HG03342 (cell line): ENCODE measurements at regions not wholly inside any gene's neighbourhood (a gene's known extent, or its start where the extent isn't known, plus 50 kb on each side); places are given as distances from the start of the nearest gene placed in this dataset.
A peak's percentile ranks its signal among the peaks of the same experiment; 100 is the strongest.
"Not testable (repeated sequence)": the region's sequence is repeated elsewhere in the genome, so short reads cannot be mapped to it uniquely, and the experiment has no call there.

Experiments used
- ATAC-seq: cut with Tn5 transposase; IDR thresholded peaks from one replicate; pipeline ENCODE4 v1.9.1; 2021; ENCODE audit warnings: mild to moderate bottlenecking, moderate library complexity; ENCODE audit not compliant: unreplicated experiment

- ATAC-seq, result no peak
Observed at GRCh38 chr10:7070950-7071349, 339.9 kb downstream of the SFMBT2 start.

- ATAC-seq, result no peak
Observed at GRCh38 chr10:7069706-7070105, 341.1 kb downstream of the SFMBT2 start.

DNA sequence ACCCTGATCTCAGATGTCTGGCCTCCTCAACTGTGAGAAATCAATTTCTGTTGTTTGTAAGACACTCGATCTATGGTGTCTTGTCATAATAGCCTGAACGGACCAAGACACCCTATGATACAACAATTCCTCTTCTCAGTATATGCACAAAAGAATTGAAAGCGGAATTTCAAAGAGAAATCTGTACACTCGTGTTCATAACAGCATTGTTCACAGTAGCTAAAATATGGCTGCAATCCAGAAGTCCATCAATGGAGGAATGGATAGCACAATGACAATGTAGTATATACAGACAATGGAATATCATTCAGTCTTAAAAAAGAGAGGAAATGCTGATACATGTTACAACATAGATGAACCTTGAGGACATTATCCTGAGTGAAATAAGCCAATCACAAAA is 354.6 kb downstream of the SFMBT2 start:
- no peak for ATAC-seq

- no peak for ATAC-seq
Observed at GRCh38 chr10:7054915-7055314, 355.9 kb downstream of the SFMBT2 start.

GRCh38 chr10:7053195-7053594 is 357.6 kb downstream of the SFMBT2 start:
- ATAC-seq, result no peak

DNA sequence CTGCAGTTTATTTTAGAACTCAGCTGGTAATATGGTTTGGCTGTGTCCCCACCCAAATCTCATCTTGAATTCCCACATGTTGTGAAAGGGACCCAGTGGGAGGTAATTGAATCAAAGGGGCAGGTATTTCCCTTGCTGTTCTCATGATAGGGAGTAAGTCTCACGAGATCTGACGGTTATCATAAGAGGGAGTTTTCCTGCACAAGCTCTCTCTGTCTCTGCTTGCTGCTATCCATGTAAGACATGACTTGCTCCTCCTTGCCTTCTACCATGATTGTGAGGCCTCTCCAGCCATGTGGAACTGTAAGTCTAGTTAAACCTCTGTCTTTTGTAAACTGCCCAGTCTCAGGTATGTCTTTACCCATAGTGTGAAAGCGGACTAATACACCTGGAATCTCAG is 360.8 kb downstream of the SFMBT2 start:
- not testable (repeated sequence) for ATAC-seq

GRCh38 chr10:7048061-7048460 is 362.8 kb downstream of the SFMBT2 start:
- ATAC-seq, result no peak

DNA sequence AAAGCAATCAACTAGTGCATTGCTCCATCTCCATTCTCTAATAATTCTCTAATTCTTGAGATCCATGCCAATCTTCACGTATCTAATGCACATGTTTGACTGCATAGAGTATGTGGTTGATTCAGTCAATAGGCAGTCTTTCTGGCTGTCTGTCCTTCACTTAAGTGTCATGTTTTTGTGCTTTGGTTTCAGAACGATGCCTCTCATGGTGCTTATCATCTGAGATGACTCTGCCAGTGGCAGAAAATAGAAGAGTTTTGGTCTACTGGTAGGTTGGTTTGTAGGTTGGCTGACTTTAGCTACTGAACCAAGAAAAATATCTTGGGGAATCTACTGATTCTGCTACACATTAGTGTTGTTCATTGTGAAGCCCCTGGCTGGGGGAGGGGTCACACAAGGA is 364.2 kb downstream of the SFMBT2 start:
- peak; percentile 79 for ATAC-seq

DNA sequence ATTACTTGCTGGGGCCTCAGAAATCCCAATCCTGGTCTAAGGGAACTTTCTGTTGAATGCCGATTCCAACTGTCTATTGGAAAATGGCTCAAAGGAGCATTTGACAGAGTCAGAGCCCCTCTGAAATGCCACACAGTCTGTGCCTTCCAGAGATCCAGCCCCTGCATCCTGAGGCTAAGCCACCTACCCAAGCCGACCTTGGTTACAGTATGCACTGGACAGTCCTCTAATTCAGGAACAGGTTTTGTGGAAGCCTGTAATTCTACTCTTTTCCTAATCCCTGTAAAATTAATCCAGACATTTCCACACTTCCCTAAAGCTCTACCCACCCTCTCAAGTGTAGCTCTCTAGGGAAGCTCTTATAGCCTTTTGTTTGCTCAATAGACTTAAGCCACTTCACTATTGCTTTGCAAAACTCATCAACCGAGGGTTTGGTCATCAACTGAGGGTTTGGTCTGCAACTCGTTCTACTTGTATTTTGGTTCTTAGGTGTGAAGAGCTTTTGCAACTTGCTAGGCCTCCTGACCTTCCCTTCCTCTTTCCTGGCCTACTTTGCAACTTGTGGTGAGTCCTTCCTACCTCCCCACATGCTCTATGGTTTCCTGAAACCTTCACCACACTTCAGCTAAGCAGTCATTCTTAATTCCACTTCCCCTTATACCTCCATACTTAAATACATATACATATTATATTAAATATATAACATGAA is 364.8 kb downstream of the SFMBT2 start:
- peak; percentile 67 for ATAC-seq

- ATAC-seq, result no peak
Observed at GRCh38 chr10:7043055-7043653, 367.7 kb downstream of the SFMBT2 start.

DNA sequence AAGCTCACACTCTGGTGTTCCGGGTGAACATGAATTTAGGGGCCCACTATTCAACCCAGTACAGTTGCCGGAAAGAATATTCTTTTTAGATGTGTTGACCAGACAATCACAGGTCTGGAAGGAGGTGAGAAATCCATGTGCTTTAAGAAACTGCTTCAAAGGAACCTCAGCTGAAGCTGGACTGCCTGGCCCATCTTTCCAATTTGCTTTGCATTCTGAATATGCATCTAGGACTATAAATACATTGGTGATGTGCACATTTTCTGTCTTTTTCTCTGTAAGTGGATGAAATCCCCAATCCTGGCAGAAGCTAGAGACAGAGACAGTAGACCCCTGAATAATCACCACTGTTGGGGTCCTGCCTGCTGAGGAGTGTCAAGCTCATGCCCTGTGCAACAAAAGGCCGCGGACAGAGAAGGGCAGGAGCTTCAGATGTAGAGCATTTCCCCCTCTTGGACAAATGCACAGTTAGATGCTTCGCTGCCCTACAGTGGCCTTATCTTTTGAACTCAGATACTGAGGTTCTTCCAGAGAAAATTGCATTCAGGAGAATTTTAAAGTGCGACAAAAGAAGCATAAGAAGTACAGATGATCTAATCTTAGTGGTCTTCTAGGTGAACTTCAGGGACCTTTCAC is 368.3 kb downstream of the SFMBT2 start:
- ATAC-seq, result no peak

DNA sequence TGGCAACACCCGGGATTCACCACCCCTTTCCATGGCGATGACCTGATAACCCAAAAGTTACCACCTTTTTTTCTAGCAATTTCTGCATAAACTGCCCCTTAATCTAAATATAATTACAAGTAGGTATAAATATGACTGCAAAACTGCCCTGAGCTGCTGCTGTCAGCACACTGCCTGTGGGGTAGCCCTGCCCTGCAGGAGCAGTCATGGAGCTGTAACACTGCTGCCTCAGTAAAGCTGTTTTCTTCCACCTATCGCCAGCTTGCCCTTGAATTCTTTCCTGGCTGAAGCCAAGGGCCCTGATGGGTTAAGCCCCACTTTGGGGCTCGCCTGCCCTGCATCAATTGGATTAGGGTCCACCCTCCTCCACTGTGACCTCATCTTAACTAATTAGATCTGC is 368.8 kb downstream of the SFMBT2 start:
- ATAC-seq, result no peak

DNA sequence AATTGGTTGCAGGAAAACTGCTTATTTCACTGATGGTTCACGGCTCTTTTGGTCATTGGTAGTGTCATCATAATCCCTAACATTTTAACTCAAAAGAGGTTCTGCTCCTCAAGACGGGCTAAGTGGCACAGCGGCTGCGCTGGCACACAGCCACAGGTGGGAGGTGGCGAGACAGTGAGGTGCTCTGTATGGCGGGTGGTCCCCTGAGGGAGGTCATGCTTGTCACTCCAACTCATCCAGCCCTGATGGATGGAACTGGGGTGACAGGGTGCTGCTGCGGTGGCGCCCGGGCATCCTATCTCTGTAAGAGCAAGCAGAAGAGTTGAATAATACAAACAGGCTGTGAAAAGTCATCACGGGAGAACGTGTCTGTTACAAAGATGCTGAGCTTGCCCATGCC is 370.2 kb downstream of the SFMBT2 start:
- ATAC-seq, result no peak

DNA sequence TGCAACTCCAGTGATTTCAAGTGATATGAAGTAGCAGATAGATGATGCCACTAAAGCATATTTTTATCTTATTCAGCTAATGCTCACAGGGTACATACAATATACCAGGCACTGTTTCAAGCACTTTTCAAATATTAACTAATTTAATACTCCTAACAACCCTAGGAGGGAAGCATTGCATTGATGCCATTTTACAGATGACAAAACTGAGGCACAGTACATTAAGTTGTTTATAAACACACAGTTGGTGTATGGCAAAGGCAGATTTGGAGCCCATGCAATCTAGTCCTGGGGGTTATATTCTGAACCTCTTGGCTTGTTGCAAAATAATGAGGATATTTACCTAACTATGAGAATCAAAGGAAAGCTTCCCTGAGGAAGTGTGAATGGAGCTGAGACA is 371.0 kb downstream of the SFMBT2 start:
- ATAC-seq, result no peak

GRCh38 chr10:7038416-7038815 is 372.4 kb downstream of the SFMBT2 start:
- no peak for ATAC-seq

- ATAC-seq, result not testable (repeated sequence)
Observed at GRCh38 chr10:7037434-7037833, 373.4 kb downstream of the SFMBT2 start.

DNA sequence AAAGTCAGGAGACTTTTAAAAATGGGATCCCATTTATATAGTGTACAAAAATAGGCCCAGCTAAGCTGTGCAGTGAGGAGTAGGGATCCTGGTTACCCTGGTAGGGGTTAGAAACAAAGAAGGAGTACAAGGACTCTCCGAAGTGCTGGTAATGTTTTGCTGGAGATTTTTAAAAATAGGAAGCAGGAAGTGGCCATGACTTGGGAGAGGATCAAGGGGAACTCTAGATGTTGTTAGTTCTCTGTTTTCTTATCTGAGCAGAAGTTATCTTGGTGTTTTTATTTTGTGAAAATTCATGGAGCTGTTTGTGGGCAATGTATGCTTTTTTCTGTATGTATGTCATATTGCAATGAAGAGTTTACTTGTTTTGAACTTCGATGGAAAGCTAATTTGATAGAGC is 373.9 kb downstream of the SFMBT2 start:
- ATAC-seq, result no peak

- ATAC-seq, result no peak
Observed at GRCh38 chr10:7035126-7035761, 375.6 kb downstream of the SFMBT2 start.

GRCh38 chr10:7033031-7033430 is 377.8 kb downstream of the SFMBT2 start:
- no peak for ATAC-seq

GRCh38 chr10:7030134-7030855 is 380.5 kb downstream of the SFMBT2 start:
- no peak for ATAC-seq

GRCh38 chr10:7029672-7030071 is 381.2 kb downstream of the SFMBT2 start:
- no peak for ATAC-seq
